Fibroblast of lung (primary cell): ENCODE measurements at regions not wholly inside any gene's neighbourhood (a gene's known extent, or its start where the extent isn't known, plus 50 kb on each side); places are given as distances from the start of the nearest gene placed in this dataset.

ENCODE experiments used
- CTCF ChIP-seq, 2 donors: IDR thresholded peaks in 1 of 2; conservative IDR thresholded peaks in 1 of 2; 1 replicate in 1 of 2; 2 replicates in 1 of 2; pipeline ENCODE4 v1.5.1; 2011 to 2012; ENCODE audit warnings: low read length in 2 of 2, control low read depth in 1 of 2, inconsistent platforms in 1 of 2, low read depth in 1 of 2, mild to moderate bottlenecking in 1 of 2
- EZH2 ChIP-seq: IDR thresholded peaks from 2 replicates; pipeline ENCODE4 v1.5.1; 2012; ENCODE audit warnings: low read length, control low read depth, mild to moderate bottlenecking; ENCODE audit errors: missing control alignments

DNA sequence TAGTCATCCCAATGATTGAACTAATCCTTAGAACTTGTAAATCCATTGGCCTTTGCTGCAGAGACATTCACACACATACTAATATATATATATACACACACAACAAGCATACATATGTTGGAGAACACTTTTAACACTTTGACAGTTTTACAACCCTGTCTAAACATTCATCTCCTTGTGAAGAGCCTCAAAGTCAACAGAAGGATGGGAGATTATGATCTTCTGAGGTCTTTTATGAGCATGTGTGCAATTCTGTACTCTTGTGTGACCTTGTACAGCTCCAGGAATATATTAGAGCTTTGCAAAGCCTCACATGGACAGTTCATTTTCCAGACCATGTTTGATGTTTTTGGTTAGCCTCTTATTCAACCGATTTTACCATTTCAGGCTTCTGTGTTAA, 589.0 kb downstream of the NXPH1 start:
- no peak for TF ChIP-seq CTCF (conservative IDR thresholded peaks at IDR 0.05 in 1 of 2, IDR thresholded peaks at IDR 0.05 in 1 of 2; ENCODE audit: low read depth in 1 of 2, low read length in 2 of 2)
- TF ChIP-seq EZH2: no peak
